H1 (cell line): ENCODE measurements at regions not wholly inside any gene's neighbourhood (a gene's known extent, or its start where the extent isn't known, plus 50 kb on each side); places are given as distances from the start of the nearest gene placed in this dataset.
A peak's percentile ranks its signal among the peaks of the same experiment; 100 is the strongest.

ENCODE experiments used
- CTCF ChIA-PET: fragments of 300-600 bp; sonication (Branson Sonifier 250); formaldehyde crosslinking; loops from one replicate; lab custom pipeline; 2021; ENCODE audit not compliant: partially characterized antibody; lab: Charles Lee
- POLR2A ChIA-PET: fragments of 300-600 bp; sonication (Branson Sonifier 250); formaldehyde crosslinking; loops from one replicate; lab custom pipeline; 2021; ENCODE audit warnings: inconsistent platforms; ENCODE audit not compliant: partially characterized antibody; lab: Charles Lee
- DNase-seq, 2 experiments: peaks; one replicate each; pipeline versions ENCODE4 v3.0.0 to v3.0.0-alpha.2; 2010 to 2022; ENCODE audit warnings: low spot score in 2 of 2, low read depth in 1 of 2, mixed read lengths in 1 of 2
- FAIRE-seq: peaks from 2 replicates; lab custom pipeline; 2011; peaks lifted over from hg19 to GRCh38; lab: Jason Lieb, UNC
- H2AFZ ChIP-seq: 2 replicates; pipeline ENCODE4 v1.8.1; 2012; ENCODE audit warnings: low read length, inconsistent platforms
- H2AK5ac ChIP-seq: 2 replicates; pipeline ENCODE4 v1.6.1; 2013; ENCODE audit warnings: low read depth, low read length
- H2BK120ac ChIP-seq: replicated peaks from 2 replicates; pipeline ENCODE3; 2013; ENCODE audit warnings: low read depth, low read length, inconsistent platforms
- H2BK12ac ChIP-seq: 2 replicates; pipeline ENCODE4 v1.6.1; 2013; ENCODE audit warnings: low read depth, low read length
- H2BK15ac ChIP-seq: 2 replicates; pipeline ENCODE4 v1.6.1; 2013; ENCODE audit warnings: low read length
- H2BK20ac ChIP-seq: 2 replicates; pipeline ENCODE4 v1.6.1; 2013; ENCODE audit warnings: low read length
- H2BK5ac ChIP-seq: 2 replicates; pipeline ENCODE4 v1.6.1; 2013; ENCODE audit warnings: low read depth, low read length
- H3K14ac ChIP-seq: 2 replicates; pipeline ENCODE4 v1.6.1; 2013; ENCODE audit warnings: inconsistent platforms; ENCODE audit not compliant: insufficient read length
- H3K18ac ChIP-seq: 2 replicates; pipeline ENCODE4 v1.6.1; 2013; ENCODE audit warnings: low read length; ENCODE audit errors: extremely low read depth
- H3K23ac ChIP-seq: 2 replicates; pipeline ENCODE4 v1.6.1; 2013; ENCODE audit warnings: inconsistent platforms; ENCODE audit not compliant: insufficient read length
- H3K23me2 ChIP-seq: 2 replicates; pipeline ENCODE4 v1.6.1; 2013; ENCODE audit warnings: low read depth, low read length
- H3K27ac ChIP-seq: 2 replicates; pipeline ENCODE4 v1.6.1; 2011; ENCODE audit warnings: low read depth, low read length, inconsistent platforms
- H3K27me3 ChIP-seq, 4 experiments: replicated peaks in 1 of 4; 1 replicate in 1 of 4; 2 replicates in 3 of 4; pipeline versions ENCODE4 v1.6.1 to v1.8.1; 2011 to 2013; ENCODE audit warnings: low read length in 3 of 4, mild to moderate bottlenecking in 3 of 4, inconsistent platforms in 2 of 4, mixed read lengths in 2 of 4, moderate library complexity in 1 of 4; ENCODE audit not compliant: control insufficient read depth in 3 of 4, insufficient read depth in 3 of 4; ENCODE audit errors: extremely low read depth in 1 of 4
- H3K36me3 ChIP-seq, 4 experiments: 2 replicates each; pipeline versions ENCODE4 v1.6.1 to v1.8.1; 2011 to 2013; ENCODE audit warnings: mild to moderate bottlenecking in 4 of 4, low read length in 3 of 4, moderate library complexity in 2 of 4, control low read depth in 1 of 4, inconsistent platforms in 1 of 4; ENCODE audit not compliant: insufficient read depth in 4 of 4, control insufficient read depth in 2 of 4
- H3K4ac ChIP-seq: replicated peaks from 2 replicates; pipeline ENCODE3; 2013; ENCODE audit warnings: low read length, low read depth, mixed read lengths, inconsistent platforms; ENCODE audit not compliant: insufficient read length
- H3K4me1 ChIP-seq, 4 experiments: replicated peaks in 1 of 4; 1 replicate in 1 of 4; 2 replicates in 3 of 4; pipeline versions ENCODE4 v1.6.1 to v1.8.1; 2011 to 2013; ENCODE audit warnings: low read length in 3 of 4, inconsistent platforms in 2 of 4, mixed read lengths in 1 of 4; ENCODE audit not compliant: insufficient read depth in 4 of 4, control insufficient read depth in 3 of 4
- H3K4me2 ChIP-seq, 2 experiments: 2 replicates each; pipeline versions ENCODE4 v1.6.1 to v1.8.1; 2011 to 2013; ENCODE audit warnings: low read depth in 2 of 2, low read length in 2 of 2, control low read depth in 1 of 2, inconsistent platforms in 1 of 2, mild to moderate bottlenecking in 1 of 2; ENCODE audit not compliant: insufficient read depth in 1 of 2
- H3K4me3 ChIP-seq, 4 experiments: fragments of 200-600, 300-600 bp in 1 of 4; sonication (generic), shearing (Covaris generic), sonication (Bioruptor Twin) in 1 of 4; 2 replicates each; pipeline versions ENCODE4 v1.5.1 to v1.8.1; 2011 to 2016; ENCODE audit warnings: low read length in 4 of 4, low read depth in 3 of 4, control low read depth in 2 of 4, inconsistent platforms in 2 of 4, mild to moderate bottlenecking in 2 of 4, mixed read lengths in 1 of 4, moderate library complexity in 1 of 4; ENCODE audit not compliant: insufficient read depth in 2 of 4; ENCODE audit errors: extremely low read depth in 1 of 4
- H3K56ac ChIP-seq: replicated peaks from 2 replicates; pipeline ENCODE3; 2013; ENCODE audit warnings: low read depth, mild to moderate bottlenecking, mixed read lengths, low read length, inconsistent platforms; ENCODE audit not compliant: insufficient read length
- H3K79me1 ChIP-seq: 2 replicates; pipeline ENCODE4 v1.6.1; 2013; ENCODE audit warnings: low read depth, low read length, control low read depth
- H3K79me2 ChIP-seq, 2 experiments: 2 replicates each; pipeline versions ENCODE4 v1.6.1 to v1.8.1; 2012 to 2013; ENCODE audit warnings: low read length in 2 of 2, mild to moderate bottlenecking in 2 of 2, inconsistent platforms in 1 of 2; ENCODE audit not compliant: insufficient read depth in 2 of 2, control insufficient read depth in 1 of 2
- H3K9ac ChIP-seq, 4 experiments: replicated peaks in 1 of 4; 1 replicate in 1 of 4; 2 replicates in 3 of 4; pipeline versions ENCODE4 v1.6.1 to v1.8.1; 2011 to 2013; ENCODE audit warnings: low read depth in 3 of 4, low read length in 3 of 4, control low read depth in 2 of 4, mild to moderate bottlenecking in 2 of 4, moderate library complexity in 2 of 4, inconsistent platforms in 1 of 4; ENCODE audit errors: extremely low read depth in 1 of 4
- H3K9me3 ChIP-seq, 2 experiments: 2 replicates each; pipeline versions ENCODE4 v1.6.1 to v1.8.1; 2012 to 2013; ENCODE audit warnings: mild to moderate bottlenecking in 2 of 2, moderate library complexity in 2 of 2, control low read depth in 1 of 2, inconsistent platforms in 1 of 2, low read depth in 1 of 2, low read length in 1 of 2, mixed read lengths in 1 of 2; ENCODE audit not compliant: insufficient read depth in 2 of 2
- H4K20me1 ChIP-seq, 2 experiments: replicated peaks in 1 of 2; 2 replicates each; pipeline versions ENCODE3 to v1.8.1; 2011 to 2013; ENCODE audit warnings: inconsistent platforms in 2 of 2, low read length in 2 of 2, mild to moderate bottlenecking in 1 of 2; ENCODE audit not compliant: insufficient read depth in 2 of 2, control insufficient read depth in 1 of 2
- H4K5ac ChIP-seq: 2 replicates; pipeline ENCODE4 v1.6.1; 2013; ENCODE audit warnings: low read length, low read depth, mixed read lengths, inconsistent platforms; ENCODE audit not compliant: insufficient read length
- H4K8ac ChIP-seq: 2 replicates; pipeline ENCODE4 v1.8.0; 2013; ENCODE audit warnings: mild to moderate bottlenecking, moderate library complexity, low read length, inconsistent platforms; ENCODE audit not compliant: insufficient read depth; ENCODE audit errors: extremely low read depth
- H4K91ac ChIP-seq: replicated peaks from 2 replicates; pipeline ENCODE3; 2013; ENCODE audit warnings: low read length, mixed read lengths, inconsistent platforms; ENCODE audit not compliant: insufficient read length
- RXRA ChIP-seq: IDR thresholded peaks from 2 replicates; pipeline ENCODE4 v1.6.1; 2011; ENCODE audit warnings: low read depth, mild to moderate bottlenecking, low read length, moderate library complexity; ENCODE audit not compliant: insufficient read depth

- H2BK20ac ChIP-seq, result no peak overlapping the region
- FAIRE-seq, result no peak
- no peak overlapping the region for H3K18ac ChIP-seq
- peaks cover 0 to 9% (median 4%) of the 10 kb centered on the region in 4 experiments; a peak in 4 of 7 replicates for H3K4me1 ChIP-seq
- H2BK120ac ChIP-seq, result no peak overlapping the region
- no peak overlapping the region for H3K4me2 ChIP-seq
- no peaks in the 10 kb centered on the region for H4K20me1 ChIP-seq
- no peak overlapping the region for H4K5ac ChIP-seq
- H3K9me3 ChIP-seq, result no peaks in the 10 kb centered on the region
- H3K23me2 ChIP-seq, result no peaks in the 10 kb centered on the region
- H3K27ac ChIP-seq, result no peak overlapping the region
- DNase-seq, result no peak
- H3K4ac ChIP-seq, result no peak overlapping the region
- ChIA-PET POLR2A (no interaction called here), CTCF (interaction anchor here (0.6 kb wide), 1 partner anchor 55 kb away, joined by 4 read pairs; no protein-coding TSS in a partner anchor)
- H3K9ac ChIP-seq, result peak overlapping the region in 1 of 4 experiments; percentile 34; a peak in 1 of 7 replicates
- no peak overlapping the region for H3K56ac ChIP-seq
- no peak overlapping the region for H3K23ac ChIP-seq
- no peak overlapping the region for H3K14ac ChIP-seq
- H3K27me3 ChIP-seq, result no peaks in the 10 kb centered on the region
- H2AFZ ChIP-seq, result no peak overlapping the region
- no peak overlapping the region for H4K8ac ChIP-seq
- no peak overlapping the region for H2BK12ac ChIP-seq
- no peak overlapping the region for H2BK15ac ChIP-seq
- H2AK5ac ChIP-seq, result no peak overlapping the region
- H3K79me1 ChIP-seq, result no peaks in the 10 kb centered on the region
- H2BK5ac ChIP-seq, result no peak overlapping the region
- H3K36me3 ChIP-seq, result no peaks in the 10 kb centered on the region
- no peaks in the 10 kb centered on the region for H3K79me2 ChIP-seq
- H4K91ac ChIP-seq, result no peak overlapping the region
- no peak overlapping the region for H3K4me3 ChIP-seq
- TF ChIP-seq RXRA, result no peak
Observed at GRCh38 chr2:182589121-182589520, 126.9 kb upstream of the DNAJC10 start.
